ENCODE measurements at regions not wholly inside any gene's neighbourhood (a gene's known extent, or its start where the extent isn't known, plus 50 kb on each side); places are given as distances from the start of the nearest gene placed in this dataset.

GRCh38 chr2:12603781-12604295 lies 112.9 kb upstream of the TRIB2 start:
- no peak for TF ChIP-seq CTCF (IDR thresholded peaks at IDR 0.05)
- no peak for TF ChIP-seq POLR2A (IDR thresholded peaks at IDR 0.05)
